ENCODE measurements at regions not wholly inside any gene's neighbourhood (a gene's known extent, or its start where the extent isn't known, plus 50 kb on each side); places are given as distances from the start of the nearest gene placed in this dataset.

- no peak for DNase-seq (ENCODE audit: low read depth)
Observed at GRCh38 chr20:21033817-21034216, 72.3 kb downstream of the LINC00237 start.

- DNase-seq (ENCODE audit: low read depth), result no peak
Observed at GRCh38 chr20:21031666-21032065, 74.5 kb downstream of the LINC00237 start.

- DNase-seq (ENCODE audit: low read depth), result no peak
Observed at GRCh38 chr20:21029341-21029740, 76.8 kb downstream of the LINC00237 start.

- DNase-seq (ENCODE audit: low read depth), result no peak
Observed at GRCh38 chr20:21028921-21029320, 77.2 kb downstream of the LINC00237 start.

- DNase-seq (ENCODE audit: low read depth), result no peak
Observed at GRCh38 chr20:21028436-21028835, 77.7 kb downstream of the LINC00237 start.

- DNase-seq (ENCODE audit: low read depth), result no peak
Observed at GRCh38 chr20:21027569-21027968, 78.6 kb downstream of the LINC00237 start.

- DNase-seq (ENCODE audit: low read depth), result no peak
Observed at GRCh38 chr20:21026951-21027350, 79.2 kb downstream of the LINC00237 start.

- no peak for DNase-seq (ENCODE audit: low read depth)
Observed at GRCh38 chr20:21024420-21024819, 81.7 kb downstream of the LINC00237 start.

GRCh38 chr20:21022925-21023324, 83.2 kb downstream of the LINC00237 start:
- DNase-seq (ENCODE audit: low read depth), result no peak

GRCh38 chr20:21021472-21021790, 84.7 kb downstream of the LINC00237 start:
- no peak for DNase-seq (ENCODE audit: low read depth)

GRCh38 chr20:21020659-21021471, 85.3 kb downstream of the LINC00237 start:
- no peak for DNase-seq (ENCODE audit: low read depth)

- DNase-seq (ENCODE audit: low read depth), result no peak
Observed at GRCh38 chr20:21019814-21020658, 86.1 kb downstream of the LINC00237 start.

- DNase-seq (ENCODE audit: low read depth), result no peak
Observed at GRCh38 chr20:21019468-21019813, 86.7 kb downstream of the LINC00237 start.

GRCh38 chr20:21018576-21018975, 87.6 kb downstream of the LINC00237 start:
- no peak for DNase-seq (ENCODE audit: low read depth)

- no peak for DNase-seq (ENCODE audit: low read depth)
Observed at GRCh38 chr20:21017528-21018085, 88.6 kb downstream of the LINC00237 start.

- DNase-seq (ENCODE audit: low read depth), result no peak
Observed at GRCh38 chr20:21016751-21017150, 89.4 kb downstream of the LINC00237 start.

GRCh38 chr20:21014528-21014927, 91.6 kb downstream of the LINC00237 start:
- DNase-seq (ENCODE audit: low read depth), result no peak

- DNase-seq (ENCODE audit: low read depth), result no peak
Observed at GRCh38 chr20:21008951-21009350, 97.2 kb downstream of the LINC00237 start.

- DNase-seq (ENCODE audit: low read depth), result no peak
Observed at GRCh38 chr20:21006611-21007010, 99.5 kb downstream of the LINC00237 start.

- no peak for DNase-seq (ENCODE audit: low read depth)
Observed at GRCh38 chr20:21004386-21005076, 101.6 kb downstream of the LINC00237 start.

- DNase-seq (ENCODE audit: low read depth), result no peak
Observed at GRCh38 chr20:21003902-21004301, 102.3 kb downstream of the LINC00237 start.

- no peak for DNase-seq (ENCODE audit: low read depth)
Observed at GRCh38 chr20:21002486-21002885, 103.7 kb downstream of the LINC00237 start.

- DNase-seq (ENCODE audit: low read depth), result no peak
Observed at GRCh38 chr20:20993372-20993771, 112.8 kb downstream of the LINC00237 start.

Data from GM04504 (cell line).